ELF-1 (cell line): ENCODE measurements at regions not wholly inside any gene's neighbourhood (a gene's known extent, or its start where the extent isn't known, plus 50 kb on each side); places are given as distances from the start of the nearest gene placed in this dataset.
"Not testable (repeated sequence)": the region's sequence is repeated elsewhere in the genome, so short reads cannot be mapped to it uniquely, and the experiment has no call there.

Experiments
- DNase-seq: peaks from one replicate; pipeline ENCODE4 v3.0.0-alpha.2; 2016; ENCODE audit warnings: low read depth, low spot score

DNA sequence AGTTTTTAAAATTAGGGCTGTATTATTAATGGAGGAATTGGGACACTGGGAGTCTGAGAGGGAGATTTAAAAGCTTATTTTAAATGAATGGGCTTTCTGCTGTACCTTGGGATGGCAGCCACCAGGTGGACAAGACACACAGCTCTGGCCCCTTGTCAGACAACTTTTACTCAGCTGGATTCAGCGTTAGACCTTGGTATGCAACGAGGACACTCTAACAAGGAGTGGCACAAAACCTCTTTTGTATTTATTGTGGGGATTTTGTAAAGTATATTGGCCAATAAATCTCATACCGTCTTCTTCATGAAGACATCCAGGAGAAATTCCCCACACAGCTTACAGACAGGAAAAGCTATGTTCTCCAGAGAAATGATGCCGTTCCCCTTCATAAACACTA lies 105.7 kb downstream of the LCA5 start:
- DNase-seq = peak; percentile 35

GRCh38 chr6:79430913-79431536 lies 106.2 kb downstream of the LCA5 start:
- no peak for DNase-seq

DNA sequence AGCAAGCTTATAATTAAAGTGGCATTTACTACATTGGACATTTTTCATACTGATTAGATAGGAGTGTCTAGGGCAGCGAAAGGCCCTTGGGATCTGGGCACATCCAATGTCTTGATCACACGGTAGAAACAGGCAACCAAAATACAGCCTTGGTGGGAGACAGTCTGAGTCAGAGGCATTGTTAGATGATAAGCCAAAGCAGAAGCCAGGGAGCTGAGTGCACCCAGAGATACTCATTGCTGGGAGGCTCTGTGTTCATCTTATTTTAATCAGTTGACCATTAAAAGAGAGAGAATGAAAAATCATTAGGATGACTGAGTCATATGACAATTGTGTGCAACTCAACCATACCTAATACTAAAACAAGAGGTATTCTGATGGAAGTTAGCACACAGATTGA lies 109.5 kb downstream of the LCA5 start:
- no peak for DNase-seq

DNA sequence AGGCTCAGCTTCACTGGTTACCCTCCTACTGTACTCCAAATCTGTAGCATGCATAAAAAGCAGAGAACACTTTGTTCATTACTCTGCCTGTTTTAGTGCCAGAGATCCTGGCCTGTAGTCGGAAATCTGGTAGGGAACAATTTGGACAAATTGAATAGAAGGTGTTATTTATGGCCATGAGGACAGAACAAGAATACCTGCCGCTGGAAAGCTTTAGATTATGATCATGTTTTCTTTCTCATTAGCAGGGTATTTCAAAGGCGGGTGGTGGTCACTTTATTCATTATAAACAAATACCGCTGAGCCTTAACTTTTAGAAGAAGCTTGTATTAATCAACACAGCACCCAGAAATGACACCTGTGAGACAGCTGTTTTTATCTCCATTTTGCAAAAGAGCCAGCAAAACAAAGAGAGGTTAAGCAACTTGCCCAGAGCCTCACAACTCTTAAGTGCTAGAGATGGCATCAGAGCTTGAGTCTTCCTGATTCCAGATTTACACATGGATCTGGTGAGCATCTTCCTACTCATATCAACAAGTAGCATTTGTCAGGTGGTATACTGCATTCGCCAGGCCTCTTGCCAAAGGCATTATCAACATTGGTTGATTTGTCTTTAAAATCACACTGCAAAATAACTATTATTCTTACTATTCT lies 110.5 kb downstream of the LCA5 start:
- no peak for DNase-seq

DNA sequence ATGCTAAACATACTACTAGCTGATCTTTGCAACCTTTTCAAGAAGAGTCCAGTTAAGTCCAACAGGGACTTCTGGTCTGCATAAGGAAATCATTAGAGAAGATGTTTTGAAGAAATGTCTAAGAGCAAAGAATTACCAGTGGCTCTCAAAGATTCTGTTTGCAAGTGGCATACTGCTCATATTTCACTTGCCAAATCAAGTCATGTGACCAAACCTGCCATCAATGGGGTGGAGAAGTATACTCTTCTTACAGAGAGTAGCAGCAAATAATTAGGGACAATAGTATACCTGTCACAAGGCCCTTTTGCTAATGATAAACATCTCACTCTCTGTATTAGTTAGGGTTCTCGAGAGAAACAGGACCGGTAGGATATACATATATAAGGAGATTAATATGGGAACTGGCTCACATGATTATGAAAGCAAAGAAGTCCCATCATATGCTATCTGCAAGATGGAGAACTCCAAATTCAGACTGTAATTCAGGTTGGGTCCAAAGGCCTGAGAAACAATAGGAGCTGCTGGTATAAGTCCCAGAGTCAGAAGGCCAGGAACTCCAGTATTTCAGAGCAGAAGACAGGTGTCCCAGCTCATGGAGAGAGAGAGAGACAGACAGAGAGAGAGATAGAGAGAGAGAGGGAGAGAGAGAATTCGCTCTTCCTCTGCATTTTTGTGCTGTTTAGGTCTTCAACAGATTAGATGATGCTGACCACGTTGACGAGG lies 111.5 kb downstream of the LCA5 start:
- no peak for DNase-seq

- DNase-seq = no peak
Observed at GRCh38 chr6:79423216-79423615, 114.0 kb downstream of the LCA5 start.

DNA sequence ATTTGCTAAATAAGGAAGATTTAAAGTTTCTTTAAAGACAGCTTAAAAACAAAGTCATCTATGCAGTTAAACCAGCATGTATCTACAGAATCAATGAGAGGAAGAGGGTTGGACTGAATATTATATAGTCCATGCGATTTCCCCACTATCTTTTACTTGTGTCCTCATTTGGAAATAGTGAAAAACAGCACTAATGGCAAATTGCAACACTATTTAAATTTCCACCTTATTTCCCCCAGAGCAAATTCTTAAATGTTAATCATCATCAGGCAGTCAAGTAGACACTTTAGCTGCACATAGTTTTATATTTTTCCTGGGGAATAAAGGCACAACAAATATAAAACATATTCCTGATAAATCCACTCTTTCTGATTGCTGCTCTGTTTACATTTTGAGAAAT lies 114.6 kb downstream of the LCA5 start:
- no peak for DNase-seq

DNA sequence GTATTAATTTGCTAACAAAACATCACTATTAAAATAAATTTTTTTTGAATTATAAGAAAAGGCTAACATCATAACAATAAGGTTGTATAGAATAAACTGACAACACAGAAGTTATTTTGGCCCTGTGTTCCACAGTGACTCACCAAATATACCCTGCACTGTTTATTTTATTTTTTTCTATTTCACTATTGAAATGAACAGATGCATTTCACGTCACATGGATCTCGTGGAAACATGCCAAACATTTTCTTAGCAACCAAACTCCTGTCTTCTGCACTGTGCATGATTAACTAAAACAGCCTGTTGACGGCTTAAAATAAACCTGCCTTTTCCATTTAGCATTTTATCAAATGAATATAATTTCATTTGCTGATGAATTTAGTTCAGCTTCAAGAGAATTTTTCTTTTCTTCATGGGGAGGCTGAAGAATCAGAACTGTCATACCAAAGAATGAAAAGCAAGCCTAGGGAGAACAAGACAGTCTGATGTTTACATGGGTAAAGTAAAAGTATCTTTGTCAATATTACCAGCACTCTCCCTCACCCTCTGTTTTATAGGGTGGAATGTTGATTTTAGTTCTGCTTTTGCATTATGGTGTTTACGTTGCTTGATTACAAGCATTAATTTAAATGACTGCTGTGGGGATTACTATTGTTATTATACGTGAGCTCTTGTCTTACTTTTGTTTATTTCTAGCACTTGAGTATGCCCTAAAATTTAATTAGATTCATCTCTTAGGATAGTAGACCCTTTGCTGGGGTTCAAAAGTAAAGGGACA lies 115.3 kb downstream of the LCA5 start:
- no peak for DNase-seq

DNA sequence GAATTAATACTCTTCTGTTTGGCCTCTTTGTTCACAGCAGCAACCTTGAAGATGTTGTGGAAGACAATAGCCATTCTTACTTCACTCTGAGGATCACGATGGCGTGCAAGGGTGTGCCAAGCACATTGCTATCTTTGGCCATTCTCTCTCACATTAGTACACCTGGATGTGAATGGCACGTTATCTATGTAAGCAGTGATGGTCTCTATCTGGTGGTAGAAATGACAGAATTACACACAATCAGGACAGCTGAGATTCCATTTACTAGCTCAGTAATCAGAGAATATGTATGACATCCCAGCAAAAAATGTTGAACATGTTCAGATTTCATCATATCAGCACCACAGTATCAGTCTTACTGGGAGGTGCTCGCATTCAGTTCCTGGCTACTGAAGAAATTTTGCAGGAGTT lies 116.2 kb downstream of the LCA5 start:
- DNase-seq = no peak

DNA sequence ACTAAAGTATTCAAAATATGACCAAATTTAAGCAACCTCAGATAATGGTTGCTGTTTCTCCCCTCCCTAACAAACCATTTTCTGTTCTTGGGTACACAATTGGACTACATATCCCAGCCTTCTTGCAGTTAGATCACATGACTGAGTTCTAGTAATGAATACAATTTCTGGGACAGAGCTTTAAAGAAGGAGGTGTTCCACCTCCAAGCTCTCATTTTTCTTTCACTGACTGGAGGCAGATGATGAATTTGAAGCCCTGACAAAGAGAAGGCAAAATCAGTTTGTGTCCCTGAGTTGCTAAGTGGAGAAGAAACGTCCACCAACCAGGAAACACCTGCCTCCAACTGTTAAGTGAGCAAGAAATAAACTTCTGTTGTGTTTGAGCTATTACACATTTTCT lies 117.2 kb downstream of the LCA5 start:
- DNase-seq = no peak

- DNase-seq = no peak
Observed at GRCh38 chr6:79416931-79417330, 120.3 kb downstream of the LCA5 start.

DNA sequence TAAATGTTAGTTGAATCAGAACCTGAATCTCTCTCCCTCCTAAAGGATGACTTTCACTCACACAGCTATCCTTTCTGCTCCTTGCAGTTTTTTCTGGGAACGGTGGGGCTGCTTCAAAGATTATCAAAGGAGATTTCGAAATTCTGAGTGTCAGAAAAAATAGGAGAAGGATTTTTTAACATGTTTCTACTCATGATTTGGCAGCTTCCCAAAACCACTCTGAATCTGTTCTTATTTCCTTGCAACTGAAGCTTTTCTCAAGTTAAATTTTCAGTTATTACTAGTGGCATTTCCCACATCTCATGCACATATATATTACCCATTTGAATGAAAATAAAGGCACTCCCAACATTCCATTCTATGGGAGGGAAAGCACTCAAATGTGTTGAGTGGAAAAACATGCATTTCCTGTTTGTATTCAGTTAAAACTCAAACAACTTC lies 123.6 kb downstream of the LCA5 start:
- no peak for DNase-seq

GRCh38 chr6:79410806-79411205 lies 126.4 kb downstream of the LCA5 start:
- DNase-seq = no peak

- no peak for DNase-seq
Observed at GRCh38 chr6:79408256-79408974, 128.8 kb downstream of the LCA5 start.

- no peak for DNase-seq
Observed at GRCh38 chr6:79404677-79405076, 132.6 kb downstream of the LCA5 start.

DNA sequence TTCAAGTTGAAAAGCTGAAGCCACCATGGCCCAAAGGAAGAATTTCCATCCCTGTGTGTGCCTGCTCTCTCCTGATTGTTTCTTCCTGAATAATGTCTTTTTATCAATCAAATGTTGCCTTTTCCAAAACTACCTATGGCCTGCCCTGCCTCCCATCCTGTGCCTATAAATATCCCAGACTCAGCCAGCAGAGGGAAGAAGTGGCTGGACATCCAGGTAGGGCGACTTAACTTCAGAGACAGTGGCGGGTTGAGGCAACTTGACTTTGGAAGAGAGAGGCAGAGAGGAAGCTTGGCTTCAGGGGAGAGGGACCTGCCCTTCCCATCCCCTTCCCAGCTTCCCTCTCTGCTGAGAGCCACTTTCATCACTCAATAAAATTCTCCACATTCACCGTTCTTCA lies 133.0 kb downstream of the LCA5 start:
- no peak for DNase-seq

GRCh38 chr6:79403563-79403962 lies 133.7 kb downstream of the LCA5 start:
- no peak for DNase-seq

- no peak for DNase-seq
Observed at GRCh38 chr6:79403086-79403485, 134.1 kb downstream of the LCA5 start.

DNA sequence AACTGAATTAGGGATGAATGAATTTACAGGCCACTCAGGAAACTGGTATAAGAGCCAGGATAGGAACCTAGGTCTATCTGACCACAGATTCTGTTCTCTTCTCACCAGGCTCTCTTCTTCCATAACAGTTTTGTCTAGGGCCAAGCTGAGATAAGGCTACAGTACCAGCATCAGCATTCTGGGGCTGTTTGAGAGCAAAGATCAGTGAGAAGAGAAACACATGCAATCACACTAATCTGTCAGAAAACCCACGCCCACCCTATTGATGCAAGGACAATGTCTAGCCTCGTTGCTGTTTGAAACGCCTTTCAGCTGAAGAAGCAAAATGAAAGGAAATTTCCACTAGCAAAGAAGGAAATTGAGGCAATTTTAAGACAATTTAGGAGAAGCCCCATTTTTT lies 137.7 kb downstream of the LCA5 start:
- no peak for DNase-seq

DNA sequence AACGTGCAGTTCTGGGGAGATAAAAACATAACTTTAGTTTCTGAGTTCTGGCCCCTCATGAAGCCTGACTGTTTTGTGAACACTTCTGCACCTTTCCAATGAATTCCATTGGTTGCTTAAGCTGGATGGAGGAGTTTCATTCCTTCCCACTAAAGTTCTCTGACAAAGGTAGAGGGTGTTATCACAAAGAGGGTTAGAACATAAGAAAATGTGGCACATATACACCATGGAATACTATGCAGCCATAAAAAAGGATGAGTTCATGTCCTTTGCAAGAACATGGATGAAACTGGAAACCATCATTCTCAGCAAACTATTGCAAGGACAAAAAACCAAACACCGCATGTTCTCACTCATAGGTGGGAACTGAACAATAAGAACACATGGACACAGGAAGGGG lies 138.6 kb downstream of the LCA5 start:
- not testable (repeated sequence) for DNase-seq

DNA sequence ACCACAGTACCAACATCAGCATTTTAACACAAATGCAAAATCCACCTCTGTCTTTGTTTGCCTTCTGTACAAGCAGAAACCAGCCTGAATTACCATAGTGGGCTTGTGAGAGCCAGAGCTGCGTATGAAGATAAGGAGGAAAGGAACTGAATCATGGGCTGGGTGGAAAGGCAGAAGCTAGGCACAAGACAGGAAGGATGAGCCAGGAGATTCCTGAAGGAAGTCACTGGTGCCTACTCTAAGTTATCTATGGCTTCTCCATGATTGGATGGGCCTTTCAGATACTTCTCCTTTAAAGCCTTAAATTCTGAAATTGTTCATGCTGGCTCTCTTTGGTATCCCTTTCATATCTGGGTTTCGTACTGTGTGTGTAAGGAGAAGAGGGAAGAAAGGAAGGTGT lies 140.6 kb downstream of the LCA5 start:
- DNase-seq = no peak

GRCh38 chr6:79394690-79395089 lies 142.5 kb downstream of the LCA5 start:
- DNase-seq = no peak
